Activated B cell treated with CpG ODN at 0.5 μM for 24 hours (primary cell): ENCODE measurements at regions not wholly inside any gene's neighbourhood (a gene's known extent, or its start where the extent isn't known, plus 50 kb on each side); places are given as distances from the start of the nearest gene placed in this dataset.

Experiments
- ATAC-seq: fragments of 200-7000 bp; cut with Tn5 transposase; one replicate; pipeline ENCODE4 v1.10.0; 2021; ENCODE audit warnings: low read depth, mild to moderate bottlenecking, moderate library complexity
- CTCF ChIA-PET: fragments of 350-600 bp; sonication (Branson Sonifier 250); formaldehyde crosslinking; loops from one replicate; lab custom pipeline; 2021; ENCODE audit warnings: antibody characterized with exemption; lab: Charles Lee
- POLR2A ChIA-PET: fragments of 350-600 bp; sonication (Branson Sonifier 250); formaldehyde crosslinking; loops from one replicate; lab custom pipeline; 2021; ENCODE audit warnings: antibody characterized with exemption; lab: Charles Lee
- DNase-seq: peaks from one replicate; pipeline ENCODE4 v3.0.0; 2022
- H3K27ac Mint-ChIP-seq: one replicate; pipeline ENCODE4 v1.8.0; 2020; ENCODE audit warnings: mixed read lengths
- H3K27me3 Mint-ChIP-seq: one replicate; pipeline ENCODE4 v1.8.0; 2021; ENCODE audit warnings: mixed read lengths
- H3K36me3 Mint-ChIP-seq: one replicate; pipeline ENCODE4 v1.8.0; 2021; ENCODE audit warnings: low read depth, mixed read lengths
- H3K4me1 Mint-ChIP-seq: one replicate; pipeline ENCODE4 v1.8.0; 2021; ENCODE audit warnings: mixed read lengths
- H3K4me3 Mint-ChIP-seq: one replicate; pipeline ENCODE4 v1.8.0; 2020; ENCODE audit warnings: mild to moderate bottlenecking, mixed read lengths
- H3K9me3 Mint-ChIP-seq: one replicate; pipeline ENCODE4 v1.8.0; 2020; ENCODE audit warnings: mixed read lengths
- CTCF ChIP-seq: fragments of 200-600 bp; IDR thresholded peaks from one replicate; pipeline ENCODE4 v1.8.0; 2022; ENCODE audit warnings: antibody characterized with exemption, mild to moderate bottlenecking
- intact Hi-C: fragments of 100-400 bp; cut with micrococcal nuclease; formaldehyde crosslinking; loops from one replicate; pipeline ENCODE4 v1.15.1; 2024

- TF ChIP-seq CTCF, result no peak
- ChIA-PET POLR2A (no interaction called here), CTCF (no interaction called here)
- ATAC-seq (no peak), DNase-seq (no peak)
- H3K4me1 Mint-ChIP-seq, result no peaks in the 10 kb centered on the region
- H3K36me3 Mint-ChIP-seq, result no peaks in the 10 kb centered on the region
- no peak overlapping the region for H3K27ac Mint-ChIP-seq
- H3K9me3 Mint-ChIP-seq, result peaks cover 3% of the 10 kb centered on the region
- H3K27me3 Mint-ChIP-seq, result no peaks in the 10 kb centered on the region
- intact Hi-C loops, result no loop called here
- no peak overlapping the region for H3K4me3 Mint-ChIP-seq
Observed at GRCh38 chr10:85224366-85224940, 896.1 kb downstream of the CCSER2 start.

DNA sequence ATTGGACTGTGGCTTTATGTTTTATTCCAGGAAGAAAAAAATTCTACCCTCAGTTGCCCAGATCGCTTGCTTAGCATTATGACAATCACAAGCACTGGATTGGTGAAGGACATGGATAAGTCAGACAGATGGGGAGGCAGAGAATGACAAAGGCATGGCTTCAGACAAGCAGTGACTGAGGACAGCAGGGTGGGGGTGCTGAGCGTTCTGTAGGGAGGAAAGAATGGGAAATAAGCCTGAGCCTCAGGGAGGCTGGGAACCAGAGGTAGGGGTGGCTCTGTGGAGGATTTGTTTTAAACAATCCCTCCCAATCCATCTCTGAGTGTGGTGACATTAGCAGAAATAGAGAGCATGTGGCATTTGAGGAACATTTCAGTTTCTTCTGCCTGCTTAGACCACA is 896.9 kb downstream of the CCSER2 start:
- no peaks in the 10 kb centered on the region for H3K36me3 Mint-ChIP-seq
- no peaks in the 10 kb centered on the region for H3K9me3 Mint-ChIP-seq
- H3K27ac Mint-ChIP-seq, result no peak overlapping the region
- no peak overlapping the region for H3K4me3 Mint-ChIP-seq
- H3K4me1 Mint-ChIP-seq, result no peaks in the 10 kb centered on the region
- intact Hi-C loops, result no loop called here
- DNase-seq (no peak), ATAC-seq (no peak)
- no peak for TF ChIP-seq CTCF
- CTCF ChIA-PET, result no interaction called here
- no peaks in the 10 kb centered on the region for H3K27me3 Mint-ChIP-seq
- POLR2A ChIA-PET, result no interaction called here

GRCh38 chr10:85226596-85226995 is 898.2 kb downstream of the CCSER2 start:
- POLR2A ChIA-PET, result no interaction called here
- no peak overlapping the region for H3K4me3 Mint-ChIP-seq
- H3K27me3 Mint-ChIP-seq, result no peaks in the 10 kb centered on the region

GRCh38 chr10:85228726-85229125 is 900.3 kb downstream of the CCSER2 start:
- no peak for TF ChIP-seq CTCF
- intact Hi-C loops, result no loop called here
- no peak overlapping the region for H3K4me3 Mint-ChIP-seq
- no peak for DNase-seq
- no peaks in the 10 kb centered on the region for H3K9me3 Mint-ChIP-seq
- H3K36me3 Mint-ChIP-seq, result no peaks in the 10 kb centered on the region
- no peaks in the 10 kb centered on the region for H3K4me1 Mint-ChIP-seq
- no peaks in the 10 kb centered on the region for H3K27me3 Mint-ChIP-seq
- H3K27ac Mint-ChIP-seq, result no peak overlapping the region
- no peak for ATAC-seq
- ChIA-PET POLR2A (no interaction called here), CTCF (no interaction called here)

More at GRCh38 chr10:85226596-85226995, 898.2 kb downstream of the CCSER2 start:
- CTCF ChIA-PET, result no interaction called here
- intact Hi-C loops, result no loop called here
- Mint-ChIP-seq H3K27ac (no peak overlapping the region), H3K36me3 (no peaks in the 10 kb centered on the region), H3K9me3 (no peaks in the 10 kb centered on the region), H3K4me1 (no peaks in the 10 kb centered on the region)
- no peak for TF ChIP-seq CTCF
- DNase-seq (no peak), ATAC-seq (no peak)

GRCh38 chr10:85231534-85232270 is 903.3 kb downstream of the CCSER2 start:
- ChIA-PET CTCF (no interaction called here), POLR2A (no interaction called here)
- Mint-ChIP-seq H3K27ac (no peak overlapping the region), H3K4me1 (no peaks in the 10 kb centered on the region), H3K36me3 (no peaks in the 10 kb centered on the region), H3K27me3 (no peaks in the 10 kb centered on the region), H3K4me3 (no peak overlapping the region), H3K9me3 (no peaks in the 10 kb centered on the region)
- no peak for DNase-seq
- ATAC-seq, result no peak
- intact Hi-C loops, result no loop called here
- TF ChIP-seq CTCF, result no peak
